ENCODE measurements at regions not wholly inside any gene's neighbourhood (a gene's known extent, or its start where the extent isn't known, plus 50 kb on each side); places are given as distances from the start of the nearest gene placed in this dataset.

- DNase-seq = no peak
Measured at GRCh38 chr10:94194256-94194655, 168.5 kb downstream of the NOC3L start.

- DNase-seq = no peak
Measured at GRCh38 chr10:94197241-94197640, 165.5 kb downstream of the NOC3L start.

- no peak for DNase-seq
Measured at GRCh38 chr10:94198324-94198723, 164.4 kb downstream of the NOC3L start.

GRCh38 chr10:94199565-94199964, 163.2 kb downstream of the NOC3L start:
- no peak for DNase-seq

GRCh38 chr10:94200146-94200837, 162.4 kb downstream of the NOC3L start:
- no peak for DNase-seq

GRCh38 chr10:94205396-94205831, 157.3 kb downstream of the NOC3L start:
- DNase-seq = no peak

GRCh38 chr10:94206176-94206575, 156.6 kb downstream of the NOC3L start:
- DNase-seq = no peak

- no peak for DNase-seq
Measured at GRCh38 chr10:94208315-94208714, 154.4 kb downstream of the NOC3L start.

GRCh38 chr10:94210440-94211168, 152.1 kb downstream of the NOC3L start:
- DNase-seq = no peak

- no peak for DNase-seq
Measured at GRCh38 chr10:94211169-94211510, 151.6 kb downstream of the NOC3L start.

- no peak for DNase-seq
Measured at GRCh38 chr10:94213001-94213530, 149.7 kb downstream of the NOC3L start.

- DNase-seq = no peak
Measured at GRCh38 chr10:94213980-94214379, 148.8 kb downstream of the NOC3L start.

GRCh38 chr10:94214481-94214893, 148.3 kb downstream of the NOC3L start:
- no peak for DNase-seq

GRCh38 chr10:94216201-94216600, 146.5 kb downstream of the NOC3L start:
- no peak for DNase-seq

GRCh38 chr10:94217411-94217810, 145.3 kb downstream of the NOC3L start:
- no peak for DNase-seq

- DNase-seq = no peak
Measured at GRCh38 chr10:94218493-94219183, 144.1 kb downstream of the NOC3L start.

- DNase-seq = no peak
Measured at GRCh38 chr10:94219829-94220228, 142.9 kb downstream of the NOC3L start.

- DNase-seq = no peak
Measured at GRCh38 chr10:94220717-94221116, 142.0 kb downstream of the NOC3L start.

- DNase-seq = no peak
Measured at GRCh38 chr10:94223702-94224370, 138.9 kb downstream of the NOC3L start.

GRCh38 chr10:94224656-94225055, 138.1 kb downstream of the NOC3L start:
- no peak for DNase-seq

GRCh38 chr10:94225589-94225988, 137.2 kb downstream of the NOC3L start:
- DNase-seq = no peak

GRCh38 chr10:94230134-94230785, 132.5 kb downstream of the NOC3L start:
- no peak for DNase-seq
